Peyer's patch (tissue), 4 donors: ENCODE measurements at regions not wholly inside any gene's neighbourhood (a gene's known extent, or its start where the extent isn't known, plus 50 kb on each side); places are given as distances from the start of the nearest gene placed in this dataset.

Experiments used
- CTCF ChIP-seq, 6 experiments: fragments of 450-650 bp in 4 of 6; fragments of 200-600 bp in 2 of 6; sonication (generic) in 1 of 6; IDR thresholded peaks; one replicate each; pipeline ENCODE4 v1.5.1; 2017 to 2019; ENCODE audit warnings: antibody characterized with exemption in 6 of 6, mild to moderate bottlenecking in 3 of 6, moderate library complexity in 1 of 6
- POLR2A ChIP-seq, 2 donors: fragments of 450-650 bp; IDR thresholded peaks; one replicate each; pipeline ENCODE4 v1.5.1; 2017; ENCODE audit warnings: antibody characterized with exemption in 2 of 2, mild to moderate bottlenecking in 2 of 2, moderate library complexity in 2 of 2

- TF ChIP-seq CTCF (IDR thresholded peaks at IDR 0.05) (no peak), POLR2A (IDR thresholded peaks at IDR 0.05) (no peak)
These were observed 179.9 kb upstream of the TBL1XR1 start for GRCh38 chr3:177377166-177377565.
